Prostate gland (tissue), 2 donors: ENCODE measurements at regions not wholly inside any gene's neighbourhood (a gene's known extent, or its start where the extent isn't known, plus 50 kb on each side); places are given as distances from the start of the nearest gene placed in this dataset.

Experiments used
- POLR2A ChIP-seq: fragments of 450-650 bp; IDR thresholded peaks from one replicate; pipeline ENCODE4 v1.6.1; 2016; ENCODE audit warnings: antibody characterized with exemption, mild to moderate bottlenecking
- POLR2AphosphoS5 ChIP-seq: sonication (generic); formaldehyde crosslinking; IDR thresholded peaks from one replicate; pipeline ENCODE4 v1.6.1; 2017; ENCODE audit warnings: antibody characterized with exemption
- TF ChIP-seq, protein P1 (sequence below), 4 experiments: fragments of 200-600 bp in 2 of 4; fragments of 450-650 bp in 2 of 4; sonication (generic) in 2 of 4; IDR thresholded peaks; 1 replicate in 3 of 4; 2 replicates in 1 of 4; pipeline ENCODE4 v1.5.1; 2016 to 2019; ENCODE audit warnings: antibody characterized with exemption in 4 of 4, mild to moderate bottlenecking in 2 of 4, moderate library complexity in 2 of 4

DNA sequence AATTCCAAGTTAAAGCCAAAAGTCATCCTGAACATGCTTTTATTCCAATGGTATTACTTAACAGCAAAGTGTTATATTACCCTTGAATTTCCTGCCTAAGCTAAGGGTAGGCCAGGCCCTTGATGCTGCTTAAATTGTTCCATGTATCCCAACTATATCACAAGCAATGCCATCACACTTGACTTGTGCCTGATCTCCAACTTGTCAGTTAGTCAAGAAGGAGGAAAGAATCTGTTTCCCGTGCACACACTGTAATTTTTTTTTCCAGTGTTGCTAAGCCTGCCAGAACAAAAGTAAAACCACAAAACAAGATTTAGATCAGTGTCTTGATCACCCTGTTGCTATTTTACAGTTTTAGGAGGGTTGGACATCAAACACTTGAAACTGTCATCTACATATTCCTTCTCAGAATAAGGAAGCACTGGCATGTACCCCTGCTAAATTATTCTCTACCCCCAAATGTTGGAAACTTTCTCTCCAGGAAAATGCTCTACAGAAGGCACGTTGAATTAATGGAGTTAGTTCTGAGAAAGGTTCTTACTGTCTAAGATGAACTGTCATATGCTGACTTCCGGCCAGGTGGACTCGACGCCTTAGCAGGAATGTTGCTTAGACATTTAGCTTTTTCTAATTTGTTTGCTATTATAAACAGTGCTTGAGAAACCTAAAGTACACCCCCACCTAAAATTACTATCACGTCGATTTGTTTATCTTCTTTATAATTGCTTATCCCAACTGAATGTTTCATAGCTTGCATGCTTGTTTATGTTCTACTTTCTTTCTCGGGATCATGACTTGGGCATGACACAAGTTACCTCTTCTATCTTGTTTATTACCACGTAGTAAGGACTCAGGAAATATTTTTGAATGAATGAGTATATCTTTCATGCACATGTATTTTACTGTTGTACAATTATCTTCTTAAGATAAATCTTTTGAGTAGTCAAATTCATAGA, 105.5 kb upstream of the ZNF438 start:
- TF ChIP-seq, protein P1, sequence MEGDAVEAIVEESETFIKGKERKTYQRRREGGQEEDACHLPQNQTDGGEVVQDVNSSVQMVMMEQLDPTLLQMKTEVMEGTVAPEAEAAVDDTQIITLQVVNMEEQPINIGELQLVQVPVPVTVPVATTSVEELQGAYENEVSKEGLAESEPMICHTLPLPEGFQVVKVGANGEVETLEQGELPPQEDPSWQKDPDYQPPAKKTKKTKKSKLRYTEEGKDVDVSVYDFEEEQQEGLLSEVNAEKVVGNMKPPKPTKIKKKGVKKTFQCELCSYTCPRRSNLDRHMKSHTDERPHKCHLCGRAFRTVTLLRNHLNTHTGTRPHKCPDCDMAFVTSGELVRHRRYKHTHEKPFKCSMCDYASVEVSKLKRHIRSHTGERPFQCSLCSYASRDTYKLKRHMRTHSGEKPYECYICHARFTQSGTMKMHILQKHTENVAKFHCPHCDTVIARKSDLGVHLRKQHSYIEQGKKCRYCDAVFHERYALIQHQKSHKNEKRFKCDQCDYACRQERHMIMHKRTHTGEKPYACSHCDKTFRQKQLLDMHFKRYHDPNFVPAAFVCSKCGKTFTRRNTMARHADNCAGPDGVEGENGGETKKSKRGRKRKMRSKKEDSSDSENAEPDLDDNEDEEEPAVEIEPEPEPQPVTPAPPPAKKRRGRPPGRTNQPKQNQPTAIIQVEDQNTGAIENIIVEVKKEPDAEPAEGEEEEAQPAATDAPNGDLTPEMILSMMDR (IDR thresholded peaks at IDR 0.05), result no peak
- no peak for TF ChIP-seq POLR2AphosphoS5
- TF ChIP-seq POLR2A, result no peak
